SK-N-SH treated with all-trans-retinoic acid at 6 μM for 48 hours (cell line): ENCODE measurements at regions not wholly inside any gene's neighbourhood (a gene's known extent, or its start where the extent isn't known, plus 50 kb on each side); places are given as distances from the start of the nearest gene placed in this dataset.

Experiments
- ATAC-seq: fragments of 200-7000 bp; cut with Tn5 transposase; 3 replicates; pipeline ENCODE4 v1.9.1; 2020; ENCODE audit warnings: mild to moderate bottlenecking, moderate library complexity
- ARNTL ChIP-seq: fragments of 450-650 bp; formaldehyde crosslinking; IDR thresholded peaks from 2 replicates; pipeline ENCODE4 v1.5.0; 2020; ENCODE audit warnings: low read depth, mild to moderate bottlenecking, moderate library complexity, borderline replicate concordance
- CREB5 ChIP-seq: fragments of 250-450 bp; sonication (Bioruptor Pico); IDR thresholded peaks from 2 replicates; pipeline ENCODE4 v1.5.1; 2020; ENCODE audit warnings: low read depth, mild to moderate bottlenecking, moderate library complexity
- CSRNP3 ChIP-seq: fragments of 250-450 bp; sonication (Bioruptor Pico); IDR thresholded peaks from 2 replicates; pipeline ENCODE4 v1.5.1; 2021; ENCODE audit warnings: mild to moderate bottlenecking, moderate library complexity
- ESRRG ChIP-seq: fragments of 250-450 bp; sonication (Bioruptor Pico); IDR thresholded peaks from 2 replicates; pipeline ENCODE4 v1.6.1; 2021; ENCODE audit warnings: mild to moderate bottlenecking
- GLIS3 ChIP-seq: fragments of 250-450 bp; sonication (Bioruptor Pico); IDR thresholded peaks from 2 replicates; pipeline ENCODE4 v1.5.0; 2020; ENCODE audit warnings: mild to moderate bottlenecking, moderate library complexity
- ISL1 ChIP-seq: fragments of 250-450 bp; sonication (Bioruptor Pico); IDR thresholded peaks from 2 replicates; pipeline ENCODE4 v2.1.2; 2022; ENCODE audit warnings: mild to moderate bottlenecking, moderate library complexity
- OSR1 ChIP-seq: fragments of 250-450 bp; sonication (Bioruptor Pico); IDR thresholded peaks from 2 replicates; pipeline ENCODE4 v1.8.0; 2022; ENCODE audit warnings: moderate library complexity, mild to moderate bottlenecking, inconsistent platforms
- PATZ1 ChIP-seq: fragments of 250-450 bp; sonication (Bioruptor Pico); IDR thresholded peaks from 2 replicates; pipeline ENCODE4 v1.8.0; 2020; ENCODE audit warnings: mild to moderate bottlenecking, moderate library complexity, borderline replicate concordance
- POU6F1 ChIP-seq: fragments of 250-450 bp; sonication (Bioruptor Pico); IDR thresholded peaks from 2 replicates; pipeline ENCODE4 v1.8.0; 2021; ENCODE audit warnings: low read depth, mild to moderate bottlenecking, moderate library complexity, borderline replicate concordance
- PPARA ChIP-seq: fragments of 250-450 bp; sonication (Bioruptor Pico); IDR thresholded peaks from 2 replicates; pipeline ENCODE4 v1.5.0; 2020; ENCODE audit warnings: mild to moderate bottlenecking, borderline replicate concordance
- RARB ChIP-seq: fragments of 250-450 bp; sonication (Bioruptor Pico); IDR thresholded peaks from 2 replicates; pipeline ENCODE4 v1.8.0; 2021; ENCODE audit warnings: mild to moderate bottlenecking, moderate library complexity
- SNAI2 ChIP-seq: fragments of 250-450 bp; sonication (Bioruptor Pico); IDR thresholded peaks from 2 replicates; pipeline ENCODE4 v1.5.0; 2020; ENCODE audit warnings: mild to moderate bottlenecking, moderate library complexity
- TCF4 ChIP-seq: fragments of 250-450 bp; sonication (Bioruptor Pico); IDR thresholded peaks from 2 replicates; pipeline ENCODE4 v1.8.0; 2021; ENCODE audit warnings: mild to moderate bottlenecking, moderate library complexity, borderline replicate concordance
- TOX ChIP-seq: fragments of 250-450 bp; sonication (Bioruptor Pico); IDR thresholded peaks from 2 replicates; pipeline ENCODE4 v1.8.0; 2021; ENCODE audit warnings: mild to moderate bottlenecking, moderate library complexity, borderline replicate concordance
- TSHZ2 ChIP-seq: fragments of 250-450 bp; sonication (Bioruptor Pico); IDR thresholded peaks from 2 replicates; pipeline ENCODE4 v1.5.0; 2020; ENCODE audit warnings: mild to moderate bottlenecking, moderate library complexity
- ZFP3 ChIP-seq: fragments of 250-450 bp; sonication (Bioruptor Pico); IDR thresholded peaks from 2 replicates; pipeline ENCODE4 v1.5.0; 2020; ENCODE audit warnings: mild to moderate bottlenecking, moderate library complexity
- ZFP30 ChIP-seq: fragments of 450-650 bp; formaldehyde crosslinking; IDR thresholded peaks from 2 replicates; pipeline ENCODE4 v1.5.0; 2022; ENCODE audit warnings: mild to moderate bottlenecking, moderate library complexity
- ZNF70 ChIP-seq: fragments of 450-650 bp; formaldehyde crosslinking; IDR thresholded peaks from 2 replicates; pipeline ENCODE4 v1.5.0; 2020; ENCODE audit warnings: mild to moderate bottlenecking, moderate library complexity
- ZNF8 ChIP-seq: fragments of 450-650 bp; formaldehyde crosslinking; IDR thresholded peaks from 2 replicates; pipeline ENCODE4 v1.5.0; 2020; ENCODE audit warnings: mild to moderate bottlenecking, moderate library complexity

GRCh38 chr12:88644946-88645702 is 64.9 kb upstream of the KITLG start (continued):
- TF ChIP-seq TSHZ2 (CRISPR knock-in tag), result no peak
- TF ChIP-seq ESRRG (CRISPR knock-in tag), result no peak

GRCh38 chr12:88643685-88644084 is 63.4 kb upstream of the KITLG start:
- ATAC-seq, result no peak
- no peak for TF ChIP-seq ESRRG (CRISPR knock-in tag)
- TF ChIP-seq TOX (CRISPR knock-in tag), result no peak
- no peak for TF ChIP-seq CREB5 (CRISPR knock-in tag)
- TF ChIP-seq TSHZ2 (CRISPR knock-in tag), result no peak
- TF ChIP-seq ZFP30 (CRISPR knock-in tag), result no peak
- no peak for TF ChIP-seq RARB (CRISPR knock-in tag)
- no peak for TF ChIP-seq POU6F1 (CRISPR knock-in tag)
- TF ChIP-seq CSRNP3 (CRISPR knock-in tag), result no peak
- TF ChIP-seq PATZ1, result no peak
- no peak for TF ChIP-seq ARNTL (CRISPR knock-in tag)
- TF ChIP-seq PPARA, result no peak
- no peak for TF ChIP-seq ZNF70 (CRISPR knock-in tag)
- no peak for TF ChIP-seq ZFP3 (CRISPR knock-in tag)

- no peak for ATAC-seq
- TF ChIP-seq TCF4, result no peak
- no peak for TF ChIP-seq GLIS3
- TF ChIP-seq TSHZ2 (CRISPR knock-in tag), result no peak
- no peak for TF ChIP-seq ZNF70 (CRISPR knock-in tag)
- no peak for TF ChIP-seq ZNF8 (CRISPR knock-in tag)
- TF ChIP-seq ESRRG (CRISPR knock-in tag), result no peak
- TF ChIP-seq ISL1 (CRISPR knock-in tag), result no peak
- TF ChIP-seq POU6F1 (CRISPR knock-in tag), result no peak
- no peak for TF ChIP-seq OSR1
- TF ChIP-seq SNAI2 (CRISPR knock-in tag), result no peak
These were observed 62.6 kb upstream of the KITLG start for GRCh38 chr12:88642675-88643431.
